ENCODE measurements at regions not wholly inside any gene's neighbourhood (a gene's known extent, or its start where the extent isn't known, plus 50 kb on each side); places are given as distances from the start of the nearest gene placed in this dataset.

GRCh38 chr18:22513721-22514481 is 96.2 kb upstream of the CTAGE1 start:
- no peak for TF ChIP-seq CTCF (IDR thresholded peaks at IDR 0.05)
- intact Hi-C loops (cut with DNase I) = no loop called here
- no peaks in the 10 kb centered on the region for H3K9me3 ChIP-seq
- H3K36me3 ChIP-seq = no peaks in the 10 kb centered on the region
- no peaks in the 10 kb centered on the region for H3K4me1 ChIP-seq
- no peak for DNase-seq
- no peak overlapping the region for H3K4me3 ChIP-seq
- H3K27me3 ChIP-seq = no peaks in the 10 kb centered on the region
- no peak overlapping the region for H3K9ac ChIP-seq (ENCODE audit: low read depth in 2 of 2, low read length in 2 of 2)
- no peak overlapping the region for H3K27ac ChIP-seq

- no peaks in the 10 kb centered on the region for H3K9me3 ChIP-seq
- DNase-seq = no peak
- no peak for TF ChIP-seq CTCF (IDR thresholded peaks at IDR 0.05)
- no peaks in the 10 kb centered on the region for H3K27me3 ChIP-seq
- no peaks in the 10 kb centered on the region for H3K36me3 ChIP-seq
- no peaks in the 10 kb centered on the region for H3K4me1 ChIP-seq
- H3K9ac ChIP-seq (ENCODE audit: low read depth in 2 of 2, low read length in 2 of 2) = no peak overlapping the region
- no peak overlapping the region for H3K27ac ChIP-seq
- no peak overlapping the region for H3K4me3 ChIP-seq
- intact Hi-C loops (cut with DNase I) = no loop called here
These were observed 96.9 kb upstream of the CTAGE1 start for GRCh38 chr18:22514655-22515054.

- no peaks in the 10 kb centered on the region for H3K9me3 ChIP-seq
- no peaks in the 10 kb centered on the region for H3K27me3 ChIP-seq
- intact Hi-C loops (cut with DNase I) = no loop called here
- no peaks in the 10 kb centered on the region for H3K4me1 ChIP-seq
- H3K9ac ChIP-seq (ENCODE audit: low read depth in 2 of 2, low read length in 2 of 2) = no peak overlapping the region
- H3K36me3 ChIP-seq = no peaks in the 10 kb centered on the region
- no peak overlapping the region for H3K4me3 ChIP-seq
- no peak for TF ChIP-seq CTCF (IDR thresholded peaks at IDR 0.05)
- no peak for DNase-seq
- no peak overlapping the region for H3K27ac ChIP-seq
These were observed 97.5 kb upstream of the CTAGE1 start for GRCh38 chr18:22515250-22515649.

- Histone ChIP-seq H3K9me3 (no peaks in the 10 kb centered on the region), H3K27me3 (no peaks in the 10 kb centered on the region), H3K27ac (no peak overlapping the region), H3K4me3 (no peak overlapping the region), H3K4me1 (no peaks in the 10 kb centered on the region), H3K9ac (ENCODE audit: low read depth in 2 of 2, low read length in 2 of 2) (no peak overlapping the region), H3K36me3 (no peaks in the 10 kb centered on the region)
- intact Hi-C loops (cut with DNase I) = no loop called here
- no peak for TF ChIP-seq CTCF (IDR thresholded peaks at IDR 0.05)
- DNase-seq = no peak
These were observed 99.6 kb upstream of the CTAGE1 start for GRCh38 chr18:22517356-22517755.

- TF ChIP-seq CTCF (IDR thresholded peaks at IDR 0.05) = no peak
- H3K4me3 ChIP-seq = no peak overlapping the region
- no peaks in the 10 kb centered on the region for H3K36me3 ChIP-seq
- H3K27ac ChIP-seq = no peak overlapping the region
- no peak overlapping the region for H3K9ac ChIP-seq (ENCODE audit: low read depth in 2 of 2, low read length in 2 of 2)
- H3K27me3 ChIP-seq = no peaks in the 10 kb centered on the region
- intact Hi-C loops (cut with DNase I) = no loop called here
- no peaks in the 10 kb centered on the region for H3K9me3 ChIP-seq
- no peak for DNase-seq
- H3K4me1 ChIP-seq = no peaks in the 10 kb centered on the region
These were observed 103.5 kb upstream of the CTAGE1 start for GRCh38 chr18:22521026-22521707.

All from colonic mucosa (tissue), 4 donors.